CD14-positive monocyte (primary cell): ENCODE measurements at regions not wholly inside any gene's neighbourhood (a gene's known extent, or its start where the extent isn't known, plus 50 kb on each side); places are given as distances from the start of the nearest gene placed in this dataset.
"Not testable (repeated sequence)": the region's sequence is repeated elsewhere in the genome, so short reads cannot be mapped to it uniquely, and the experiment has no call there.

Experiments used
- DNase-seq, 3 donors: peaks; one replicate each; pipeline ENCODE4 v3.0.0-alpha.2; 2011 to 2022
- H2AFZ ChIP-seq: 2 replicates; pipeline ENCODE4 v1.6.0; 2012; ENCODE audit warnings: mild to moderate bottlenecking, low read depth, low read length, inconsistent platforms; ENCODE audit not compliant: insufficient read depth, poor library complexity, severe bottlenecking
- H3K27ac ChIP-seq, 2 donors: 1 replicate in 1 of 2; 2 replicates in 1 of 2; pipeline ENCODE4 v1.5.1; 2012 to 2013; ENCODE audit warnings: low read length in 2 of 2, control low read depth in 1 of 2, inconsistent platforms in 1 of 2, low read depth in 1 of 2, mild to moderate bottlenecking in 1 of 2
- H3K27me3 ChIP-seq, 2 donors: one replicate each; pipeline versions ENCODE4 v1.6.0 to v1.6.1; 2011 to 2013; ENCODE audit warnings: low read length in 2 of 2; ENCODE audit not compliant: control insufficient read depth in 2 of 2, insufficient read depth in 2 of 2
- H3K36me3 ChIP-seq, 2 donors: replicated peaks in 1 of 2; 1 replicate in 1 of 2; 2 replicates in 1 of 2; pipeline versions ENCODE4 v1.5.1 to v1.6.1; 2012 to 2013; ENCODE audit warnings: low read length in 2 of 2, control low read depth in 1 of 2, inconsistent platforms in 1 of 2, mild to moderate bottlenecking in 1 of 2; ENCODE audit not compliant: insufficient read depth in 2 of 2, control insufficient read depth in 1 of 2
- H3K4me1 ChIP-seq, 2 donors: 1 replicate in 1 of 2; 2 replicates in 1 of 2; pipeline versions ENCODE4 v1.5.1 to v1.6.1; 2012 to 2013; ENCODE audit warnings: low read length in 2 of 2, control low read depth in 1 of 2, inconsistent platforms in 1 of 2, mild to moderate bottlenecking in 1 of 2, moderate library complexity in 1 of 2; ENCODE audit not compliant: insufficient read depth in 2 of 2, control insufficient read depth in 1 of 2
- H3K4me2 ChIP-seq: replicated peaks from 2 replicates; pipeline ENCODE3; 2012; ENCODE audit warnings: low read length, moderate library complexity, mild to moderate bottlenecking; ENCODE audit not compliant: poor library complexity, severe bottlenecking; ENCODE audit errors: extremely low read depth
- H3K4me3 ChIP-seq, 3 experiments: fragments of 200-600 bp in 1 of 3; sonication (generic) in 1 of 3; replicated peaks in 1 of 3; 1 replicate in 2 of 3; 2 replicates in 1 of 3; pipeline ENCODE4 v1.5.1; 2011 to 2013; ENCODE audit warnings: low read length in 3 of 3, mild to moderate bottlenecking in 3 of 3, control low read depth in 2 of 3, low read depth in 2 of 3, inconsistent platforms in 1 of 3, moderate library complexity in 1 of 3
- H3K79me2 ChIP-seq: 2 replicates; pipeline ENCODE4 v1.6.0; 2012; ENCODE audit warnings: mild to moderate bottlenecking, control low read depth, inconsistent platforms, low read length, moderate library complexity; ENCODE audit not compliant: insufficient read depth
- H3K9ac ChIP-seq: 2 replicates; pipeline ENCODE4 v1.6.0; 2017; ENCODE audit warnings: low read length, mild to moderate bottlenecking; ENCODE audit not compliant: insufficient read depth, poor library complexity, severe bottlenecking
- H3K9me3 ChIP-seq, 2 donors: replicated peaks in 1 of 2; 1 replicate in 1 of 2; 2 replicates in 1 of 2; pipeline versions ENCODE4 v1.5.1 to v1.6.1; 2012 to 2013; ENCODE audit warnings: low read length in 2 of 2, control low read depth in 1 of 2; ENCODE audit not compliant: control insufficient read depth in 1 of 2, insufficient read depth in 1 of 2
- H4K20me1 ChIP-seq: 2 replicates; pipeline ENCODE4 v1.6.0; 2012; ENCODE audit warnings: mild to moderate bottlenecking, low read length, control low read depth, moderate library complexity; ENCODE audit not compliant: insufficient read depth
- H3K27ac Mint-ChIP-seq, 7 donors: one replicate each; pipeline ENCODE4 v1.8.0; 2020; ENCODE audit warnings: mild to moderate bottlenecking in 7 of 7, mixed read lengths in 7 of 7, moderate library complexity in 6 of 7, inconsistent platforms in 2 of 7
- H3K27me3 Mint-ChIP-seq, 3 donors: one replicate each; pipeline ENCODE4 v1.8.0; 2021 to 2022; ENCODE audit warnings: low read depth in 3 of 3, mild to moderate bottlenecking in 3 of 3, mixed read lengths in 3 of 3, moderate library complexity in 3 of 3, inconsistent platforms in 1 of 3
- H3K36me3 Mint-ChIP-seq, 2 donors: one replicate each; pipeline ENCODE4 v1.8.0; 2020; ENCODE audit warnings: mixed read lengths in 2 of 2, inconsistent platforms in 1 of 2, mild to moderate bottlenecking in 1 of 2
- H3K4me1 Mint-ChIP-seq: one replicate; pipeline ENCODE4 v1.8.0; 2020; ENCODE audit warnings: mild to moderate bottlenecking, mixed read lengths
- H3K4me3 Mint-ChIP-seq, 2 donors: one replicate each; pipeline ENCODE4 v1.8.0; 2020; ENCODE audit warnings: mild to moderate bottlenecking in 2 of 2, mixed read lengths in 2 of 2, moderate library complexity in 1 of 2
- H3K9me3 Mint-ChIP-seq, 7 donors: one replicate each; pipeline ENCODE4 v1.8.0; 2020 to 2022; ENCODE audit warnings: mixed read lengths in 7 of 7, mild to moderate bottlenecking in 6 of 7, moderate library complexity in 6 of 7, inconsistent platforms in 2 of 7
- WGBS: methylation state at CpG from one replicate; pipeline ENCODE4 v1.1.5; 2013; ENCODE audit warnings: missing lambda C conversion rate; ENCODE audit not compliant: insufficient coverage; 5-methylcytosine and 5-hydroxymethylcytosine counted together
- intact Hi-C, 2 donors: fragments of 100-400 bp; cut with micrococcal nuclease; formaldehyde crosslinking; loops; one replicate each; pipeline versions ENCODE4 v1.15.0 to v1.15.1; 2023
- TF ChIP-seq, protein P1 (sequence below): fragments of 200-600 bp; IDR thresholded peaks from one replicate; pipeline ENCODE4 v1.8.0; 2022; ENCODE audit warnings: antibody characterized with exemption, mild to moderate bottlenecking

DNA sequence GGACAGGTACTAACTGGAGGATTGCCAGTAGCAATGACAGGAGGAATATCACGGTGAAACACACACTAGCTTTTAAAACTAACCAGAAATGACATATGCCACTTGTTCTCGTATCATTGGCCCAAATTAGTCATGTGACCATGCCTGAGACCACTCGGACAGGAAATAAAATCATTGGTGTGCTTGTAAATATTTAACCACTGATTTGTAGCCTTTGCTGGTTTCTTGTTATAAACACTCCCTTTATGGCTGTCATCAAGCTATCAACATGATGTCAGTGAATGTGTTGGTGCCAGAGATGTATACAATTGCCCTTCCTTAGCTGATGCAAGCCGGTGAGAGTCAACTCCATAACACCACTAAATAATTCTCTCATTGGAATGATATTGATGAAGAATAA is 123.7 kb upstream of the ANKH start:
- H3K27me3 Mint-ChIP-seq, result peaks cover 13 to 21% (median 17%) of the 10 kb centered on the region in 3 donors
- Histone ChIP-seq H2AFZ (no peak overlapping the region), H3K4me1 (peaks cover 39 to 53% of the 10 kb centered on the region in 2 donors), H3K79me2 (no peaks in the 10 kb centered on the region), H3K4me3 (no peak overlapping the region), H3K9ac (no peak overlapping the region), H3K36me3 (no peaks in the 10 kb centered on the region), H3K9me3 (no peaks in the 10 kb centered on the region), H3K27ac (no peak overlapping the region), H4K20me1 (no peaks in the 10 kb centered on the region), H3K4me2 (no peak overlapping the region), H3K27me3 (peaks cover 0 to 5% of the 10 kb centered on the region in 2 donors)
- no peak overlapping the region for H3K4me3 Mint-ChIP-seq
- no CpG with 5 or more reads among the region's 4 CpGs for WGBS
- peak overlapping the region in 2 of 7 donors; percentile 18 to 50 for H3K27ac Mint-ChIP-seq
- H3K36me3 Mint-ChIP-seq, result no peaks in the 10 kb centered on the region
- H3K9me3 Mint-ChIP-seq, result no peaks in the 10 kb centered on the region
- TF ChIP-seq, protein P1, sequence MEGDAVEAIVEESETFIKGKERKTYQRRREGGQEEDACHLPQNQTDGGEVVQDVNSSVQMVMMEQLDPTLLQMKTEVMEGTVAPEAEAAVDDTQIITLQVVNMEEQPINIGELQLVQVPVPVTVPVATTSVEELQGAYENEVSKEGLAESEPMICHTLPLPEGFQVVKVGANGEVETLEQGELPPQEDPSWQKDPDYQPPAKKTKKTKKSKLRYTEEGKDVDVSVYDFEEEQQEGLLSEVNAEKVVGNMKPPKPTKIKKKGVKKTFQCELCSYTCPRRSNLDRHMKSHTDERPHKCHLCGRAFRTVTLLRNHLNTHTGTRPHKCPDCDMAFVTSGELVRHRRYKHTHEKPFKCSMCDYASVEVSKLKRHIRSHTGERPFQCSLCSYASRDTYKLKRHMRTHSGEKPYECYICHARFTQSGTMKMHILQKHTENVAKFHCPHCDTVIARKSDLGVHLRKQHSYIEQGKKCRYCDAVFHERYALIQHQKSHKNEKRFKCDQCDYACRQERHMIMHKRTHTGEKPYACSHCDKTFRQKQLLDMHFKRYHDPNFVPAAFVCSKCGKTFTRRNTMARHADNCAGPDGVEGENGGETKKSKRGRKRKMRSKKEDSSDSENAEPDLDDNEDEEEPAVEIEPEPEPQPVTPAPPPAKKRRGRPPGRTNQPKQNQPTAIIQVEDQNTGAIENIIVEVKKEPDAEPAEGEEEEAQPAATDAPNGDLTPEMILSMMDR, result no peak
- peaks cover 49% of the 10 kb centered on the region for H3K4me1 Mint-ChIP-seq
- intact Hi-C loops, result no loop called here
- no peak for DNase-seq

DNA sequence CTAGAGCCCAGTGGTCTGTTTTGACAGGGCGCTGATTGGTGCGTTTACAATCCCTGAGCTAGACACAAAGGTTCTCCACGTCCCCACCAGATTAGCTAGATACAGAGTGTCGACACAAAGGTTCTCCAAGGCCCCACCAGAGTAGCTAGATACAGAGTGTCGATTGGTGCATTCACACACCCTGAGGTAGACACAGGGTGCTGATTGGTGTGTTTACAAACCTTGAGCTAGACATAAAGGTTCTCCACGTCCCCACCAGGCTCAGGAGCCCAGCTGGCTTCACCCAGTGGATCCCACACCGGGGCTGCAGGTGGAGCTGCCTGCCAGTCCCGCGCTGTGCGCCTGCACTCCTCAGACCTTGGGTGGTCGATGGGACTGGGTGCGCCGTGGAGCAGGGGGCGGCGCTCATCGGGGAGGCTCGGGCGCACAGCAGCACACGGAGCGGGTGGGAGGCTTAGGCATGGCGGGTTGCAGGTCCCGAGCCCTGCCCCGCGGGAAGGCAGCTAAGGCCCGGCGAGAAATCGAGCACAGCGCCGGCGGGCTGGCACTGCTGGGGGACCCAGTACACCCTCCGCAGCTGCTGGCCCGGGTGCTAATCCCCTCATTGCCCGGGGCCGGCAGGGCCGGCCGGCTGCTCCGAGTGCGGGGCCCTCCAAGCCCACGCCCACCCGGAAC is 122.0 kb upstream of the ANKH start:
- H3K9me3 ChIP-seq, H3K79me2 ChIP-seq, H3K36me3 Mint-ChIP-seq, H3K36me3 ChIP-seq, H3K4me2 ChIP-seq, DNase-seq, H3K9me3 Mint-ChIP-seq, H4K20me1 ChIP-seq, H3K27ac ChIP-seq, H3K27me3 ChIP-seq, intact Hi-C loops: not testable (repeated sequence)
- peak overlapping the region in 2 of 3 experiments; percentile 50 to 71 for H3K4me3 ChIP-seq
- H2AFZ ChIP-seq, result peak overlapping the region; percentile 82
- H3K27ac Mint-ChIP-seq, result peak overlapping the region; percentile 52 to 93 (median 87)
- peak overlapping the region; percentile 51 for H3K9ac ChIP-seq
- WGBS, result 95% methylated on average over 21 of the region's 40 CpGs
- H3K4me3 Mint-ChIP-seq, result peak overlapping the region; percentile 95 to 98
- peaks cover 13 to 22% (median 20%) of the 10 kb centered on the region in 3 donors for H3K27me3 Mint-ChIP-seq
- peaks cover 36% of the 10 kb centered on the region for H3K4me1 Mint-ChIP-seq
- peaks cover 26 to 40% of the 10 kb centered on the region in 2 donors for H3K4me1 ChIP-seq
